ENCODE measurements at regions not wholly inside any gene's neighbourhood (a gene's known extent, or its start where the extent isn't known, plus 50 kb on each side); places are given as distances from the start of the nearest gene placed in this dataset.

DNA sequence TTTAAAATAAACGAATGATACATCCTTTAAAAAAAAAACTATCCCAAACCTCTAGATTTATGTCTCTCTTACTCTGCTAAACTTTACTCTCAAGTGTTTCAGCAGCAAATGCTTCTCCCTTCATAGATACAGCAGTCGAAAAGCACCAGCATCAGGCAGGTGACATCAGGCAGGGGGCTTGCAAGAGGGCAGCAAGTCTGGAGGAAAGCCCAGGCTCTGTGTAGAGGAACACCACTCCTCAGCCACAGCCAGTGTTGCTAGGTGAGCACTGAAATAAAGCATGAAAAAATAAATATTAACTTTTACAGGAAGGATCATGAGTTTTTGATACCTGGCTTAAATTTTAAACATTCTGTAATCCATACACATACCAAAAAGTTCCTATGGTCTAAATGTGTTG lies 419.4 kb downstream of the GALC start:
- H3K79me2 ChIP-seq (ENCODE audit: insufficient read depth, low read depth): no peaks in the 10 kb centered on the region
- no peak overlapping the region for H3K27ac ChIP-seq
- TF ChIP-seq, protein P1, sequence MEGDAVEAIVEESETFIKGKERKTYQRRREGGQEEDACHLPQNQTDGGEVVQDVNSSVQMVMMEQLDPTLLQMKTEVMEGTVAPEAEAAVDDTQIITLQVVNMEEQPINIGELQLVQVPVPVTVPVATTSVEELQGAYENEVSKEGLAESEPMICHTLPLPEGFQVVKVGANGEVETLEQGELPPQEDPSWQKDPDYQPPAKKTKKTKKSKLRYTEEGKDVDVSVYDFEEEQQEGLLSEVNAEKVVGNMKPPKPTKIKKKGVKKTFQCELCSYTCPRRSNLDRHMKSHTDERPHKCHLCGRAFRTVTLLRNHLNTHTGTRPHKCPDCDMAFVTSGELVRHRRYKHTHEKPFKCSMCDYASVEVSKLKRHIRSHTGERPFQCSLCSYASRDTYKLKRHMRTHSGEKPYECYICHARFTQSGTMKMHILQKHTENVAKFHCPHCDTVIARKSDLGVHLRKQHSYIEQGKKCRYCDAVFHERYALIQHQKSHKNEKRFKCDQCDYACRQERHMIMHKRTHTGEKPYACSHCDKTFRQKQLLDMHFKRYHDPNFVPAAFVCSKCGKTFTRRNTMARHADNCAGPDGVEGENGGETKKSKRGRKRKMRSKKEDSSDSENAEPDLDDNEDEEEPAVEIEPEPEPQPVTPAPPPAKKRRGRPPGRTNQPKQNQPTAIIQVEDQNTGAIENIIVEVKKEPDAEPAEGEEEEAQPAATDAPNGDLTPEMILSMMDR (conservative IDR thresholded peaks at IDR 0.05; ENCODE audit: low read depth, low read length): no peak
- no peak overlapping the region for H3K4me3 ChIP-seq (IDR thresholded peaks at IDR 0.05; ENCODE audit: insufficient read depth, low read depth, low read length)
- H3K36me3 ChIP-seq (ENCODE audit: insufficient read depth): no peaks in the 10 kb centered on the region
- H3K4me2 ChIP-seq: no peak overlapping the region
- H4K20me1 ChIP-seq (ENCODE audit: insufficient read depth): no peaks in the 10 kb centered on the region
- H3K27me3 ChIP-seq (ENCODE audit: insufficient read depth, low read depth): no peaks in the 10 kb centered on the region
- no peak overlapping the region for H2AFZ ChIP-seq (ENCODE audit: low read depth)
- no peak overlapping the region for H3K9ac ChIP-seq
- H3K4me1 ChIP-seq (ENCODE audit: low read depth, poor library complexity, severe bottlenecking): no peaks in the 10 kb centered on the region

DNA sequence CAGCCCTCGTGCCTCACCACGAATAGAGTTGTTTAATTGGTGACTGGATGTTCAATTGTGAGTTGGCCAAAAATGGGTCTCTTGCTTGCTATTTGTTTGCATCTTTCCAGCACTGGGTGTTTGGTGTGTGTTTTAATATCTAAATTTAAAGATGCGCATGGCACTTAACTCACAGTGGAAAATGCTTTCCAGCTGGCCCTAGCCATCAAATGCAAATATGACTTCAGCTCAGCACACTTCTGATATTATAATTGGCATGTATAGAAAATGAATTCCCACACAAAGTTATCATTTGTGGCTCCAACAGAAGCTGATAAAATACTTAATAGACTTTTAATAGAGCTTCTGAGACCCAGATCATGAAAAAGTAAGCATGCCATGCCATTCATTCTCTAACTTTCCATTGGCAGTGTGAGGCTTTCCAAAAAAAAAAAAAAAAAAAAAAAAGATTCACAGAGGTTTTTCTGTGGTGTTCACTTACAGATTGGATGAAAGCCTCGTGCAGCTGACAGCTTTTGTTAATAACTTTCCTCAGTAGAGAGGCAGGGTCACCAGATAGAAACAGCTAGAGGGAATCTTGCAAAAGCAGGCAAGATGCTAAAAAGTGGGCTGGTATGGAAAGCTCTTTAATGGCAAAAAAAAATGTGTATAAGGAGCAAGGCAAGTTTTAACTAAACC lies 425.2 kb downstream of the GALC start:
- H3K27me3 ChIP-seq (ENCODE audit: insufficient read depth, low read depth): no peaks in the 10 kb centered on the region
- H3K36me3 ChIP-seq (ENCODE audit: insufficient read depth): no peaks in the 10 kb centered on the region
- H3K4me3 ChIP-seq (IDR thresholded peaks at IDR 0.05; ENCODE audit: insufficient read depth, low read depth, low read length): no peak overlapping the region
- no peak overlapping the region for H3K27ac ChIP-seq
- no peaks in the 10 kb centered on the region for H4K20me1 ChIP-seq (ENCODE audit: insufficient read depth)
- H3K4me1 ChIP-seq (ENCODE audit: low read depth, poor library complexity, severe bottlenecking): no peaks in the 10 kb centered on the region
- TF ChIP-seq, protein P1 (conservative IDR thresholded peaks at IDR 0.05; ENCODE audit: low read depth, low read length): no peak
- no peaks in the 10 kb centered on the region for H3K79me2 ChIP-seq (ENCODE audit: insufficient read depth, low read depth)
- no peak overlapping the region for H3K4me2 ChIP-seq
- H2AFZ ChIP-seq (ENCODE audit: low read depth): no peak overlapping the region
- no peak overlapping the region for H3K9ac ChIP-seq

DNA sequence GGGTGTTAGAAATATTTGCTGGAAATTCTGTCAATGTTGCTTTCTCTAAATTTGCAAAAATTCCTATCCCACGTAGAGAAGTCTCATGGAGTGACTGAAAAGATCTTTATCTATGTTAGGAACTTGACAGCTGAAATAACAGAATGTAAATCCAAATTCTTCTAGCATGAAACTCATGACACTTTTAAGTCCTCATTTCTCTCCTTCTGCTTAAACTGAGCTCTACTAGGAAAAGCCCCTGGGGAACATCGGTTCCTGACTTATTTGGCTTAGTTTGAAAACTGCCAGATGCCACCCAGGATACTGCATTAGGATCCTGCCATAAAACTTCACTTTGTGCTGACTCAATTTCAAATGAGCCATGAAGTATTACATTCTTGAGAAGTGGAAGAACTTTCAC lies 426.0 kb downstream of the GALC start:
- Histone ChIP-seq H3K79me2 (ENCODE audit: insufficient read depth, low read depth) (no peaks in the 10 kb centered on the region), H4K20me1 (ENCODE audit: insufficient read depth) (no peaks in the 10 kb centered on the region), H3K9ac (no peak overlapping the region), H3K36me3 (ENCODE audit: insufficient read depth) (no peaks in the 10 kb centered on the region), H3K4me1 (ENCODE audit: low read depth, poor library complexity, severe bottlenecking) (no peaks in the 10 kb centered on the region), H3K4me3 (IDR thresholded peaks at IDR 0.05; ENCODE audit: insufficient read depth, low read depth, low read length) (no peak overlapping the region), H3K4me2 (no peak overlapping the region), H3K27me3 (ENCODE audit: insufficient read depth, low read depth) (no peaks in the 10 kb centered on the region), H2AFZ (ENCODE audit: low read depth) (no peak overlapping the region), H3K27ac (no peak overlapping the region)
- TF ChIP-seq, protein P1 (conservative IDR thresholded peaks at IDR 0.05; ENCODE audit: low read depth, low read length): no peak

DNA sequence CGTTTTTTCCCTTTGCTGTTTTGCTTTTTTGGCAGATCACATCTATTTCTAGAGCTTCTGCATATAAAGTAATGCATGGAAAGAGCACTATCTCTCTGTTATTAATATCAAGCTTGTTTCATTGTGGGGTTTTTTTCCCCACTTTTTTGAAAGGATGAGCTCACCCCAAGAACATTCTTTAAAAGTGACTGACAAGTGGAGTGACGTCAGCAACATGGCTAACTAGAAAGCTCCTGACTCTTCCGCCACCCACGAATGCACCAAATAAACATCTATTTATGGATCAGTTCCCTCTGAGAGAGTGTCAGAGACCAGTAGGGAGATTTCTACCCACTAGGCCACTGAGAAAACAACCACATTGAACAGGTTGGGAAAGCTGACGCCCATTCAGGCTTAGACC lies 445.4 kb downstream of the GALC start:
- TF ChIP-seq, protein P1 (conservative IDR thresholded peaks at IDR 0.05; ENCODE audit: low read depth, low read length): no peak
- no peak overlapping the region for H3K27ac ChIP-seq
- no peaks in the 10 kb centered on the region for H3K36me3 ChIP-seq (ENCODE audit: insufficient read depth)

More for the DNA sequence above, 445.4 kb downstream of the GALC start:
- no peaks in the 10 kb centered on the region for H3K79me2 ChIP-seq (ENCODE audit: insufficient read depth, low read depth)
- H3K9ac ChIP-seq: no peak overlapping the region
- no peaks in the 10 kb centered on the region for H4K20me1 ChIP-seq (ENCODE audit: insufficient read depth)
- no peak overlapping the region for H2AFZ ChIP-seq (ENCODE audit: low read depth)
- no peaks in the 10 kb centered on the region for H3K4me1 ChIP-seq (ENCODE audit: low read depth, poor library complexity, severe bottlenecking)
- no peak overlapping the region for H3K4me3 ChIP-seq (IDR thresholded peaks at IDR 0.05; ENCODE audit: insufficient read depth, low read depth, low read length)
- no peak overlapping the region for H3K4me2 ChIP-seq
- H3K27me3 ChIP-seq (ENCODE audit: insufficient read depth, low read depth): no peaks in the 10 kb centered on the region

Measured in KMS-11 (cell line).